ENCODE measurements at regions not wholly inside any gene's neighbourhood (a gene's known extent, or its start where the extent isn't known, plus 50 kb on each side); places are given as distances from the start of the nearest gene placed in this dataset.

GRCh38 chr1:104408268-104408667 lies 658.6 kb downstream of the AMY1C start:
- no peaks in the 10 kb centered on the region for H3K4me1 ChIP-seq (ENCODE audit: insufficient read depth, low read length)
- no peaks in the 10 kb centered on the region for H3K27me3 ChIP-seq (ENCODE audit: insufficient read depth, low read length, poor library complexity)
- H3K27ac ChIP-seq (ENCODE audit: low read length), result no peak overlapping the region
- H2AFZ ChIP-seq (ENCODE audit: low read depth, low read length), result no peak overlapping the region
- ATAC-seq (ENCODE audit: insufficient read depth, low read depth) (no peak), DNase-seq (no peak)
- no peaks in the 10 kb centered on the region for H4K20me1 ChIP-seq (ENCODE audit: insufficient read depth, low read length)
- H3K9ac ChIP-seq (ENCODE audit: low read depth, low read length), result no peak overlapping the region
- no peak overlapping the region for H3K4me2 ChIP-seq (ENCODE audit: insufficient read depth, low read length)
- H3K9me3 ChIP-seq (ENCODE audit: insufficient read depth, low read length, severe bottlenecking), result no peaks in the 10 kb centered on the region
- no peaks in the 10 kb centered on the region for H3K79me2 ChIP-seq (ENCODE audit: insufficient read depth, low read length)
- no peak overlapping the region for H3K4me3 ChIP-seq (ENCODE audit: low read depth in 1 of 2, low read length in 2 of 2)
- H3K36me3 ChIP-seq (ENCODE audit: insufficient read depth, low read length), result no peaks in the 10 kb centered on the region
- no peak for TF ChIP-seq EZH2 (IDR thresholded peaks at IDR 0.05; ENCODE audit: borderline replicate concordance, low read depth, low read length, severe bottlenecking)
- TF ChIP-seq CTCF (IDR thresholded peaks at IDR 0.05; ENCODE audit: borderline replicate concordance, extremely low read depth, low read length, poor library complexity, severe bottlenecking), result no peak

GRCh38 chr1:104435255-104435654 lies 685.6 kb downstream of the AMY1C start:
- no peak for ATAC-seq (ENCODE audit: insufficient read depth, low read depth)
- Histone ChIP-seq H2AFZ (ENCODE audit: low read depth, low read length) (no peak overlapping the region), H3K4me1 (ENCODE audit: insufficient read depth, low read length) (no peaks in the 10 kb centered on the region)

GRCh38 chr1:104440011-104440410 lies 690.3 kb downstream of the AMY1C start:
- H3K9me3 ChIP-seq (ENCODE audit: insufficient read depth, low read length, severe bottlenecking), result no peaks in the 10 kb centered on the region
- H3K4me2 ChIP-seq (ENCODE audit: insufficient read depth, low read length), result no peak overlapping the region
- H3K9ac ChIP-seq (ENCODE audit: low read depth, low read length), result no peak overlapping the region
- H2AFZ ChIP-seq (ENCODE audit: low read depth, low read length), result no peak overlapping the region
- H3K4me3 ChIP-seq (ENCODE audit: low read depth in 1 of 2, low read length in 2 of 2), result no peak overlapping the region
- no peak overlapping the region for H3K27ac ChIP-seq (ENCODE audit: low read length)
- H3K79me2 ChIP-seq (ENCODE audit: insufficient read depth, low read length), result no peaks in the 10 kb centered on the region
- ATAC-seq (ENCODE audit: insufficient read depth, low read depth) (no peak), DNase-seq (no peak)
- TF ChIP-seq EZH2 (IDR thresholded peaks at IDR 0.05; ENCODE audit: borderline replicate concordance, low read depth, low read length, severe bottlenecking), result no peak
- no peak for TF ChIP-seq CTCF (IDR thresholded peaks at IDR 0.05; ENCODE audit: borderline replicate concordance, extremely low read depth, low read length, poor library complexity, severe bottlenecking)
- H3K36me3 ChIP-seq (ENCODE audit: insufficient read depth, low read length), result no peaks in the 10 kb centered on the region
- H3K4me1 ChIP-seq (ENCODE audit: insufficient read depth, low read length), result no peaks in the 10 kb centered on the region
- no peaks in the 10 kb centered on the region for H4K20me1 ChIP-seq (ENCODE audit: insufficient read depth, low read length)
- H3K27me3 ChIP-seq (ENCODE audit: insufficient read depth, low read length, poor library complexity), result no peaks in the 10 kb centered on the region

More at GRCh38 chr1:104435255-104435654, 685.6 kb downstream of the AMY1C start:
- H4K20me1 ChIP-seq (ENCODE audit: insufficient read depth, low read length), result no peaks in the 10 kb centered on the region
- TF ChIP-seq CTCF (IDR thresholded peaks at IDR 0.05; ENCODE audit: borderline replicate concordance, extremely low read depth, low read length, poor library complexity, severe bottlenecking) (no peak), EZH2 (IDR thresholded peaks at IDR 0.05; ENCODE audit: borderline replicate concordance, low read depth, low read length, severe bottlenecking) (no peak)
- no peak overlapping the region for H3K4me2 ChIP-seq (ENCODE audit: insufficient read depth, low read length)
- no peaks in the 10 kb centered on the region for H3K36me3 ChIP-seq (ENCODE audit: insufficient read depth, low read length)
- no peak overlapping the region for H3K9ac ChIP-seq (ENCODE audit: low read depth, low read length)
- H3K79me2 ChIP-seq (ENCODE audit: insufficient read depth, low read length), result no peaks in the 10 kb centered on the region
- no peaks in the 10 kb centered on the region for H3K27me3 ChIP-seq (ENCODE audit: insufficient read depth, low read length, poor library complexity)
- no peak for DNase-seq
- no peak overlapping the region for H3K4me3 ChIP-seq (ENCODE audit: low read depth in 1 of 2, low read length in 2 of 2)
- no peaks in the 10 kb centered on the region for H3K9me3 ChIP-seq (ENCODE audit: insufficient read depth, low read length, severe bottlenecking)
- no peak overlapping the region for H3K27ac ChIP-seq (ENCODE audit: low read length)

GRCh38 chr1:104456724-104457123 lies 707.0 kb downstream of the AMY1C start:
- Histone ChIP-seq H3K9ac (ENCODE audit: low read depth, low read length) (no peak overlapping the region), H2AFZ (ENCODE audit: low read depth, low read length) (no peak overlapping the region), H3K27ac (ENCODE audit: low read length) (no peak overlapping the region), H3K79me2 (ENCODE audit: insufficient read depth, low read length) (no peaks in the 10 kb centered on the region), H3K27me3 (ENCODE audit: insufficient read depth, low read length, poor library complexity) (no peaks in the 10 kb centered on the region), H3K4me2 (ENCODE audit: insufficient read depth, low read length) (no peak overlapping the region), H3K36me3 (ENCODE audit: insufficient read depth, low read length) (no peaks in the 10 kb centered on the region), H3K4me3 (ENCODE audit: low read depth in 1 of 2, low read length in 2 of 2) (no peak overlapping the region), H4K20me1 (ENCODE audit: insufficient read depth, low read length) (no peaks in the 10 kb centered on the region), H3K4me1 (ENCODE audit: insufficient read depth, low read length) (no peaks in the 10 kb centered on the region), H3K9me3 (ENCODE audit: insufficient read depth, low read length, severe bottlenecking) (peaks cover 8% of the 10 kb centered on the region)
- DNase-seq (no peak), ATAC-seq (ENCODE audit: insufficient read depth, low read depth) (no peak)
- TF ChIP-seq EZH2 (IDR thresholded peaks at IDR 0.05; ENCODE audit: borderline replicate concordance, low read depth, low read length, severe bottlenecking) (no peak), CTCF (IDR thresholded peaks at IDR 0.05; ENCODE audit: borderline replicate concordance, extremely low read depth, low read length, poor library complexity, severe bottlenecking) (no peak)
